Panc1 (cell line): ENCODE measurements at regions not wholly inside any gene's neighbourhood (a gene's known extent, or its start where the extent isn't known, plus 50 kb on each side); places are given as distances from the start of the nearest gene placed in this dataset.
A peak's percentile ranks its signal among the peaks of the same experiment; 100 is the strongest.
"Not testable (repeated sequence)": the region's sequence is repeated elsewhere in the genome, so short reads cannot be mapped to it uniquely, and the experiment has no call there.

Source experiments
- ATAC-seq: fragments of 200-7000 bp; cut with Tn5 transposase; 2 replicates; pipeline ENCODE4 v1.9.1; 2020; ENCODE audit warnings: mild to moderate bottlenecking, moderate library complexity
- BruUV-seq: library from RNA; stranded (reverse); fragments of 400-500 nt; replicated peaks from 2 replicates; lab custom pipeline; 2021; lab: Mats Ljungman, UMichigan
- CTCF ChIA-PET: fragments of 300-600 bp; sonication (Branson Sonifier 250); formaldehyde crosslinking; loops from one replicate; lab custom pipeline; 2022; ENCODE audit warnings: antibody characterized with exemption; lab: Charles Lee
- POLR2A ChIA-PET: fragments of 300-600 bp; sonication (Branson Sonifier 250); formaldehyde crosslinking; loops from one replicate; lab custom pipeline; 2022; ENCODE audit warnings: antibody characterized with exemption; lab: Charles Lee
- DNase-seq: peaks from one replicate; pipeline ENCODE4 v3.0.0-alpha.2; 2010; ENCODE audit warnings: low read depth, low spot score
- H3K27ac ChIP-seq: 2 replicates; pipeline ENCODE4 v1.5.1; 2011; ENCODE audit warnings: mild to moderate bottlenecking, low read length, inconsistent platforms
- H3K27me3 ChIP-seq: fragments of 200-500 bp; sonication (Bioruptor generic); 2 replicates; pipeline ENCODE4 v1.6.0; 2014; ENCODE audit warnings: low read length, inconsistent platforms; ENCODE audit not compliant: control insufficient read depth, insufficient read depth
- H3K36me3 ChIP-seq: fragments of 200-500 bp; sonication (Bioruptor generic); 2 replicates; pipeline ENCODE4 v1.5.1; 2014; ENCODE audit warnings: inconsistent platforms, mild to moderate bottlenecking, low read length, moderate library complexity; ENCODE audit not compliant: control insufficient read depth, insufficient read depth
- H3K4me1 ChIP-seq: 2 replicates; pipeline ENCODE4 v1.5.1; 2011; ENCODE audit warnings: inconsistent platforms, mild to moderate bottlenecking, low read length, moderate library complexity; ENCODE audit not compliant: control insufficient read depth, insufficient read depth
- H3K4me3 ChIP-seq, 2 experiments: 2 replicates each; pipeline ENCODE4 v1.5.1; 2011 to 2012; ENCODE audit warnings: low read depth in 2 of 2, low read length in 2 of 2, mild to moderate bottlenecking in 2 of 2, inconsistent platforms in 1 of 2, moderate library complexity in 1 of 2
- H3K9me3 ChIP-seq: fragments of 200-500 bp; sonication (Bioruptor generic); 2 replicates; pipeline ENCODE4 v1.5.1; 2014; ENCODE audit warnings: low read depth, mild to moderate bottlenecking, inconsistent platforms, low read length, moderate library complexity; ENCODE audit not compliant: control insufficient read depth, insufficient read depth
- CTCF ChIP-seq: fragments of 450-650 bp; IDR thresholded peaks from 2 replicates; pipeline ENCODE4 v1.5.1; 2017; ENCODE audit warnings: mild to moderate bottlenecking
- POLR2AphosphoS5 ChIP-seq: IDR thresholded peaks from 2 replicates; pipeline ENCODE4 v1.6.1; 2012; ENCODE audit warnings: mild to moderate bottlenecking, low read depth, low read length, moderate library complexity
- REST ChIP-seq, 2 experiments: IDR thresholded peaks; 2 replicates each; pipeline ENCODE4 v1.6.1; 2011 to 2012; ENCODE audit warnings: low read depth in 2 of 2, control low read depth in 1 of 2, low read length in 1 of 2, mild to moderate bottlenecking in 1 of 2, moderate library complexity in 1 of 2; ENCODE audit not compliant: insufficient read depth in 1 of 2
- SIN3A ChIP-seq: IDR thresholded peaks from 2 replicates; pipeline ENCODE4 v1.6.1; 2012; ENCODE audit warnings: low read depth, mild to moderate bottlenecking, low read length, moderate library complexity, borderline replicate concordance; ENCODE audit not compliant: insufficient read depth
- TCF7L2 ChIP-seq: IDR thresholded peaks from 2 replicates; pipeline ENCODE4 v1.6.1; 2011; ENCODE audit warnings: mild to moderate bottlenecking, low read depth, low read length, inconsistent platforms
- in situ Hi-C: cut with HindIII; loops from 2 replicates; pipeline ENCODE4 v1.10.0; 2016; ENCODE audit warnings: low sequenced_read_pairs, low pct_unique_long_range_greater_than_20kb
- intact Hi-C: fragments of 100-400 bp; cut with micrococcal nuclease; formaldehyde crosslinking; loops from one replicate; pipeline ENCODE4 v1.10.0; 2022; ENCODE audit not compliant: unreplicated experiment

- ChIA-PET POLR2A (interaction anchor here (0.6 to 0.7 kb wide), 2 partner anchors 128 to 553 kb away, joined by 4 to 13 read pairs; no protein-coding TSS in a partner anchor), CTCF (no interaction called here)
- TF ChIP-seq SIN3A (no peak), REST (IDR thresholded peaks at IDR 0.05; ENCODE audit: insufficient read depth in 1 of 2, low read depth in 2 of 2, low read length in 1 of 2) (no peak), CTCF (no peak), TCF7L2 (no peak), POLR2AphosphoS5 (no peak)
Observed at GRCh38 chr20:53722515-53723036, 128.9 kb upstream of the ZNF217 start.

GRCh38 chr20:53721445-53721963 is 127.9 kb upstream of the ZNF217 start:
- in situ Hi-C loops, H3K4me3 ChIP-seq, DNase-seq, H3K9me3 ChIP-seq, H3K36me3 ChIP-seq, H3K4me1 ChIP-seq, CTCF ChIA-PET, POLR2A ChIA-PET, intact Hi-C loops, H3K27me3 ChIP-seq, BruUV-seq, ATAC-seq: not testable (repeated sequence)
- peak overlapping the region; percentile 77; the same call in 1 of the 2 replicates for H3K27ac ChIP-seq

More at GRCh38 chr20:53722515-53723036, 128.9 kb upstream of the ZNF217 start:
- ATAC-seq, result no peak
- DNase-seq, result no peak
- Histone ChIP-seq H3K27ac (peak overlapping the region; percentile 77; the same call in 1 of the 2 replicates), H3K9me3 (no peaks in the 10 kb centered on the region), H3K36me3 (no peaks in the 10 kb centered on the region), H3K27me3 (no peaks in the 10 kb centered on the region), H3K4me3 (no peak overlapping the region), H3K4me1 (peaks cover 8% of the 10 kb centered on the region)
- BruUV-seq, result no TSS peak
- in situ Hi-C loops (no loop called here), intact Hi-C loops (no loop called here)

DNA sequence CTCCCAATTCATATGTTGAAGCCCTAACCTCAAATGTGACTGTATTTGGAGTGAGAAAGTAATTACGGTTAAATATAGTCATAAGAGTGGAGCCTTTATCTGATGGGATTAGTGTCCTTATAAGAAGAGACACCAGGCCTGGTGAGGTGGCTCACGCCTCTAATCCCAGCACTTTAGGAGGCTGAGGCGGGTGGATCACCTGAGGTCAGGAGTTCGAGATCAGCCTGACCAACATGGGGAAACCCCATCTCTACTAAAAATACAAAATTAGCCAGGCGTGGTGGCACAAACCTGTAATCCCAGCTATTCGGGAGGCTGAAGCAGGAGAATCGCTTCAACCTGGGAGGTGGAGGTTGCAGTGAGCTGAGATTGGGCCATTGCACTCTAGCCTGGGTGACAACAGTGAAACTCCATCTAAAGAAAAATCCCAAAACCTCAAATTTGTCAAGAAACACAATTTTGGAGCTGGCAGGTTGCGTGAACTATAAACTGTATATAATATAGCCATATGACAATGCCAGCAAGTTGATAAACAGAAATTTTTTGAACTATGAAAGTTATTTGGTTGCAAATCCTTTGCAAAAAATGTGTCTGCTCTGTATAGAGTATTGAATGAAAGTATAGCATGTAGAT is 125.6 kb upstream of the ZNF217 start:
- in situ Hi-C loops, H3K4me3 ChIP-seq, intact Hi-C loops, ATAC-seq, DNase-seq, H3K9me3 ChIP-seq, BruUV-seq, H3K36me3 ChIP-seq, H3K27me3 ChIP-seq, POLR2A ChIA-PET: not testable (repeated sequence)
- H3K27ac ChIP-seq, result peak overlapping the region; percentile 78
- CTCF ChIA-PET, result interaction anchor here (0.7 kb wide), 1 partner anchor 337 kb away, joined by 3 read pairs; no protein-coding TSS in a partner anchor
- peaks cover 10% of the 10 kb centered on the region for H3K4me1 ChIP-seq
